ENCODE measurements at regions not wholly inside any gene's neighbourhood (a gene's known extent, or its start where the extent isn't known, plus 50 kb on each side); places are given as distances from the start of the nearest gene placed in this dataset.

DNA sequence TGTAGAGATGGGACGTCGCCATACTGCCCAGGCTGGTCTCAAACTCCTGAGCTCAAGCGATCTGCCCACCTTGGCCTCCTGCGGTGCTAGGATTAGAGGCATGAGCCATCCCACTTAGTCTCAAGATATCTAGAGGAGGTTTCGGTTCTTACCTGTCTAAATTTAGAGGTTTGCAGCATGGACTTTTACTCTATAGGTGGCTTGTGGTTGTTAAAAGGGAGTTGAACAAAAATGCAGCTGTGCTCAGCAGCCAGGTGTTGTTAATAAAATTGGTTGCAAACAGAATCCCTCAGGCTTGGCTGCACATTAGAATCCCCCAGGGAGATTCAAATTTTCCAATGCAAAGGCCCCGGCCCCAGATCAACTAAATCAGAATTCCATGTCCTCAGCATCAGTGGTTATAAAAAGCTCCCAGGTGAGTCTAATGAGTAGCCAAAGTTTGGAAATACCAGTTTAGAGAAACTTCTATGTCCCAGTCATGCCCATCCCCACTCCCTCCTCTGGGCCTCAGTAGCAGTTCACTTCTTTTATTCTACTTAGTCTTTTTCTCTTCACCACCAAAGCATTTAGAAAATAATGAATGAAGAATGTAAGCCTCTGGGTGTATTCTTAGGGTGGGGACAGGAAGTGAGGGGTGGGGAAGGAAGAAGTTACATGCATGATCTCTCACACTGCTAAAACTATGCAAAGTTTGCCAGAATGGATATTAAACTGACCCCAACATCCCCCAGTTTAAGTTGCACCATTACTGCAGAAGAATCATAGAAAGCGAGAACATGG lies 471.0 kb downstream of the COG6 start:
- no peaks in the 10 kb centered on the region for H3K27me3 Mint-ChIP-seq (ENCODE audit: low read depth)
- TF ChIP-seq, protein P1, sequence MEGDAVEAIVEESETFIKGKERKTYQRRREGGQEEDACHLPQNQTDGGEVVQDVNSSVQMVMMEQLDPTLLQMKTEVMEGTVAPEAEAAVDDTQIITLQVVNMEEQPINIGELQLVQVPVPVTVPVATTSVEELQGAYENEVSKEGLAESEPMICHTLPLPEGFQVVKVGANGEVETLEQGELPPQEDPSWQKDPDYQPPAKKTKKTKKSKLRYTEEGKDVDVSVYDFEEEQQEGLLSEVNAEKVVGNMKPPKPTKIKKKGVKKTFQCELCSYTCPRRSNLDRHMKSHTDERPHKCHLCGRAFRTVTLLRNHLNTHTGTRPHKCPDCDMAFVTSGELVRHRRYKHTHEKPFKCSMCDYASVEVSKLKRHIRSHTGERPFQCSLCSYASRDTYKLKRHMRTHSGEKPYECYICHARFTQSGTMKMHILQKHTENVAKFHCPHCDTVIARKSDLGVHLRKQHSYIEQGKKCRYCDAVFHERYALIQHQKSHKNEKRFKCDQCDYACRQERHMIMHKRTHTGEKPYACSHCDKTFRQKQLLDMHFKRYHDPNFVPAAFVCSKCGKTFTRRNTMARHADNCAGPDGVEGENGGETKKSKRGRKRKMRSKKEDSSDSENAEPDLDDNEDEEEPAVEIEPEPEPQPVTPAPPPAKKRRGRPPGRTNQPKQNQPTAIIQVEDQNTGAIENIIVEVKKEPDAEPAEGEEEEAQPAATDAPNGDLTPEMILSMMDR (IDR thresholded peaks at IDR 0.05; ENCODE audit: unreplicated experiment in 3 of 3), result no peak
- H3K4me3 Mint-ChIP-seq, result no peak overlapping the region
- H3K4me1 Mint-ChIP-seq, result peaks cover 29% of the 10 kb centered on the region
- H3K36me3 Mint-ChIP-seq (ENCODE audit: low read depth), result no peaks in the 10 kb centered on the region
- H3K9me3 Mint-ChIP-seq, result no peaks in the 10 kb centered on the region
- no peak overlapping the region for H3K27ac Mint-ChIP-seq

DNA sequence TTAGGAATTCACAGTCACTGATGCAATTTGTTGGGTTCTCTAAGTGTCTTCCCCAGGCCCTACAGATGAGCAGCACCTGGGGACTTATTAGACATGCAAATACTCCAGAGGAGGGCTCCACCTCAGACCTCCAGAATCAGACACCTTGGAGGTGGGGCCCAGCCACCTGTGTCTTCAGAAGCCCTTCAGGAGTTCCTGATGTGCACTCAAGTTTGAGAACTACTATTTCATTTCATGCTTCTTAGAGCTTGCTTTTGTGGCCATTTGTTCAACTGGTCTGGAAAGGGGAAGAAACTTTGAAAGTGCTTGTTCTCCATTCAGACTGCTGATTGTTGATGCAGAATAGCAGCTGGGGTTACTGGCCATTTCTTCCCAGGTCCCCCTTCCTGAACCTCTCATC lies 472.0 kb downstream of the COG6 start:
- Mint-ChIP-seq H3K9me3 (no peaks in the 10 kb centered on the region), H3K27me3 (ENCODE audit: low read depth) (no peaks in the 10 kb centered on the region), H3K4me3 (no peak overlapping the region), H3K4me1 (peaks cover 21% of the 10 kb centered on the region), H3K27ac (no peak overlapping the region), H3K36me3 (ENCODE audit: low read depth) (no peaks in the 10 kb centered on the region)
- TF ChIP-seq, protein P1 (IDR thresholded peaks at IDR 0.05; ENCODE audit: unreplicated experiment in 3 of 3), result no peak

DNA sequence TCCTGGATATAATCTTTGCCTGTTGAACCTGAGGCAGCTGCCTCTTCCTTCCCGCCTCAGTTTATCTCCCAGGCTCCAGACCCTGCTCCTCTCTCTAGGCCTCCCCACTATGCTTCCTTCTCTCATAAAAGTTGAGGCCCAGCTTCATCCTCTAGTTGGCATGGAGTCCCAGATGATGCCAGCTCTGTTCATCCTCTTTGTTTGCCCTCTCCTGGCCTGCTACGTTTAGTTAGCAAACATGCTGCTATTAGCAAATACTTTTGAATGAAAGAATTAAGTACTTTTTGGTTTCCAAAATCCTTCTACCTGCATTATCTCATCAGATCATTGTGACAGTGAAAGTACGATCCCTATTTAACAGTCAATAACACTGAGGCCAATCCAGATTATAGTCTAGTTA lies 472.5 kb downstream of the COG6 start:
- no peak overlapping the region for H3K27ac Mint-ChIP-seq
- no peaks in the 10 kb centered on the region for H3K9me3 Mint-ChIP-seq
- no peaks in the 10 kb centered on the region for H3K27me3 Mint-ChIP-seq (ENCODE audit: low read depth)
- no peaks in the 10 kb centered on the region for H3K36me3 Mint-ChIP-seq (ENCODE audit: low read depth)
- H3K4me1 Mint-ChIP-seq, result peaks cover 17% of the 10 kb centered on the region
- TF ChIP-seq, protein P1 (IDR thresholded peaks at IDR 0.05; ENCODE audit: unreplicated experiment in 3 of 3), result no peak
- H3K4me3 Mint-ChIP-seq, result no peak overlapping the region

DNA sequence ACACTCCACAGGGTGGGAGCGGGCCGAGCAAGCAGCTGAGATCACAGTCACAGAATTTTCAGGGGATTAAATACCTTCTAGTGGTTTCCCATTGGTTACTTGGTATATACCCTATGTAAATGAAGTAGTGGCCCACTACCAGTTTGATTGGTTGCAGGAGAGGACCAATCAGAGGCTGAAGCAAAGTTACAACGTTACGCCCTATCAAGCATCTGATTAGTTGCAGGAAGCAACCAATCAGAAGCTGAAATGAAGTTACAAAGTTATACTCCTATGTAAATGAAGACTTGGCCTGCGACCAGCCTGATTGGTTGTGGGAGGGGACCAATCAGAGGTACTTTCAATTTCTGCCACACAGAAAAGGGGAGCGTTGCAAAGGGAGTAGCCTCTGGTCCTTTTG lies 474.0 kb downstream of the COG6 start:
- Mint-ChIP-seq H3K36me3 (ENCODE audit: low read depth) (no peaks in the 10 kb centered on the region), H3K4me1 (peaks cover 16% of the 10 kb centered on the region), H3K27ac (no peak overlapping the region), H3K4me3 (no peak overlapping the region), H3K27me3 (ENCODE audit: low read depth) (no peaks in the 10 kb centered on the region), H3K9me3 (no peaks in the 10 kb centered on the region)
- TF ChIP-seq, protein P1 (IDR thresholded peaks at IDR 0.05; ENCODE audit: unreplicated experiment in 3 of 3), result no peak

DNA sequence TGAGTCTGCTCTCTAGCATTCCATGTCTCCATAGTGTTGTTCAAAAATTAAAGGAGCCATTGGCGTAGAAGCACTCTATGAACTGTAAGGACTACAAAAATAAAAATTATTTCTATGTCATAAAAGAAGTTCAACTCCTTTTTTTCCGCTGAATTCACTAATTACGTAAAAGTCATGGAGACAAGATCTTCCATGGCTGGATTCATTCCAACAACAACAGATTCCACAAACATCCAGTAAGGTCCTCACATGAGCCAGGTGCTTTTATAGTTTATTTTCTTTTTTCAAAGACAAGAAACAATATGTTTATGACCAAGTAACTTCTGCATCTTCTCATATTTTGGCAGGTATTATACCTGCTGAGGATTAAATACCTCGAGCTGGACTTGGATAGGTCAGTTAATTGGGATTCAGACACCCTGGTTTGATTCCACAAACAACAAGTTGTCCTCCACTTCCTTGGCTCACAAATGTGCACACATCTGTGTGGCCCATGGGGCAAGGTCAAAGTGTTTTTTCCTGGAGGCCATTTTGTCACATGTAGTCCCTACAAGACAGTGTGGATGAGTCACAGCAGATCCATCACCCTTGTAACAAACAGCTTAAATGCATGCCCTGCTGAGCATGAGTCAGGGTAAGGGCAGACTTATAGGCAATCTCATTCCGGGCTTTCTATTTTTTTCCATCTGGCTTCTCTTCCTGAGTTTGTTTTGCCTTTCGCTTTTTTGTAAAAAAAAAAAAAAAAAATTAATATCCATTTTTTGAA lies 475.6 kb downstream of the COG6 start:
- Mint-ChIP-seq H3K27ac (no peak overlapping the region), H3K4me1 (peaks cover 13% of the 10 kb centered on the region), H3K36me3 (ENCODE audit: low read depth) (no peaks in the 10 kb centered on the region), H3K9me3 (no peaks in the 10 kb centered on the region), H3K27me3 (ENCODE audit: low read depth) (no peaks in the 10 kb centered on the region), H3K4me3 (no peak overlapping the region)
- TF ChIP-seq, protein P1 (IDR thresholded peaks at IDR 0.05; ENCODE audit: unreplicated experiment in 3 of 3), result no peak
